Lung microvascular endothelial cell (primary cell): ENCODE measurements at regions not wholly inside any gene's neighbourhood (a gene's known extent, or its start where the extent isn't known, plus 50 kb on each side); places are given as distances from the start of the nearest gene placed in this dataset.

Experiments used
- DNase-seq, 2 donors: peaks; one replicate each; pipeline versions ENCODE4 v3.0.0 to v3.0.0-alpha.2; 2010; ENCODE audit warnings: low read depth in 2 of 2

DNA sequence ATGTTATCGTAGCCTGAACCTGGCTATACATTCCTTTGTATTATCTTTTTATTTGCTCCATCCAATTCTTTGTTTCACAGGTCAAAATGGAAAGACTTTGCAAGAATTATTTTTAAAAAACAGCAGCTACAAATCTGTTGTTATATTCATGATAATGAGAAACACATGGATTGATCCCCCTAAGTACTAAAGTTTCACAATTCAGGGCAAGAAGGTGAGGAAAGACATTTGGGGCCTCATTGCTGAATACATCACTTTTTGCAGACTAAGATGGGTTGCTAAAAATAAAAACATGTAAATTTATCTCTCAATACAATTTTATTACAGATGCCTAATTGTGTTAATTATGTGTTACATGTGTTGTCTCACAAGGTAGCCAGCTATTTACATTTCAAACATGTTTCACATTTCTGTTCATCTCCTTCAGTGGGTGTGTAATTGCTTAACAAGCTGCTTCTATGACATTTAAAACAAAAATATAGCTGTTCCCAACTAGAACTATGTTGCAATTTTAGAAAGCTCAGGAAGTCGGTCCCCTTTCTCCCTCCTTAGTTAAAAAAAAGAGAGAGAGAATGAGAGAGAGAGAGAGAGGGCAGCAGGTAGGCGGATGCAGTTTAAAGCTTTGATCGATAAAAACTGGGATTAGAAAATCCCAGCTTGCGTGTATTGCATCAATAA, 606.3 kb upstream of the FZD8 start:
- DNase-seq, result no peak

DNA sequence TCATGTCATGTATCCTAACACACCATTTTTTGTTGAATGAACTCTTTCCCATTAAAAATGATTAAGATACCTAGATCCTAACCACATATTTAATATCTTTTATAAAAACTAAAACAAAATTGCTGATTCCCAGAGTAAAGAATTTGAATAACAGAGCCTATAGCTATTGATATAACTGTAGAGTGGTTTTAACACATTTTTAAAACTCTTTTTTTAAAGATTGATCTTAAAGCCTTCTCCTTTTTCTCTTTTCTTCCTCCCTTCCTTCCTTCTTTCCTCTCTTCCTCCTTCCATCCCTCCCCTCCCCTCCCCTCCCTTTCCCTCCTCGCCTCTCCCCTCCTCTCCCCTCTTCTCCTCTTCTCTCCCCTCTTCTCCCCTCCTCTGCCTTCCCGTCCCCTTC, 605.4 kb upstream of the FZD8 start:
- no peak for DNase-seq

DNA sequence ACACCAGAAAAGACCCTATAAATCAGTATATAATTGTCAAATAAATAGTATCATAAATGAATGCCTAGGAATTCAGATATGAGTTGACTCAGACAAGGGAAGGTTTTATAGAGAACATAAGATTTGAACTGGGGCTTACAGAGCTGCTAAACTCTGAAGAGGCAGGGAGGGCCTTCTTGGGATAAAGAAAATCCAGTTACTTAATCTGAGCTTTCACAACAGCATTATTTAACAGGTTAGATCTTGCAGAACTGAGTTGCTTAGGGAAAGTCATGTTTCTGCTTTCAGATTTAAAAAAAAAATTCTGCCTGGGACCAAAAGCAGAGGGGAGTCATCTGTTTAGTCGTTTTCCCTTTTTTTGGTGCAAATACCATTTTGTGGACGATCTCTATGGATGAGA, 594.8 kb upstream of the FZD8 start:
- no peak for DNase-seq

DNA sequence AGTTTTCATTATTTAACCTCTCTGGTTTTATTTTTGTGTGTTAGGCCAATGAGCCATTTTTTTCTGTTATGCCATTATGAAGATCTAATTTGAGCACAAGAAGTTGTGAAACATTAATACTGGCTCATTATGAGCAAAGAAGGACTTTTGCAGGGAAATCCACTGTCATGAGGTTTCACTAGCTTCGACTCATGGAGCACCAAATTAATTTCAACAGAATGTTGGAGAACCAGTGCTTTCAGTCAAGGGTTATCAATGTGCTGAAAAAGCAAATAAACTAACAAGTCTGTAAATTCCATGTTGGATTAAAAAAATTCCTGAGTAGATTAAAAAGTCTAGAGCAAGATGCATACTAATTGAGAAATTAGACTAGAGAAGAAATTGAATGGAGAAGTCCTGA, 594.2 kb upstream of the FZD8 start:
- DNase-seq, result no peak

DNA sequence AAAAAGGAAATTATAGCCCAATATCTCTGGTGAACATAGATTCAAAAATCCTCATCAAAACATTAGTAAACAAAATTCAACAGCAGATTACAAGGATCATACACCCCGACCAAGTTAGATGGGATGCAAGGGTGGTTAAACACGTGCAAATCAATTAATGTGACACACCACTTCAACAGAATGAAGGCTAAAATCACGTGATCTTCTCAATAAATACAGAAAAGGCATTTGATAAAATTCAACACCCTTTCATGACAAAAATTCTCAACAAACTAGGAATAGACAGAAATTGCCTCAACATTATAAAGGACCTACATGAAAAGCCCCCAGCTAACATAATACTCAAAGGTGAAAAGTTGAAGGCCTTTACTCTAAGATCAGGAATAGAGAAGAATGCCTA, 590.8 kb upstream of the FZD8 start:
- DNase-seq, result no peak

DNA sequence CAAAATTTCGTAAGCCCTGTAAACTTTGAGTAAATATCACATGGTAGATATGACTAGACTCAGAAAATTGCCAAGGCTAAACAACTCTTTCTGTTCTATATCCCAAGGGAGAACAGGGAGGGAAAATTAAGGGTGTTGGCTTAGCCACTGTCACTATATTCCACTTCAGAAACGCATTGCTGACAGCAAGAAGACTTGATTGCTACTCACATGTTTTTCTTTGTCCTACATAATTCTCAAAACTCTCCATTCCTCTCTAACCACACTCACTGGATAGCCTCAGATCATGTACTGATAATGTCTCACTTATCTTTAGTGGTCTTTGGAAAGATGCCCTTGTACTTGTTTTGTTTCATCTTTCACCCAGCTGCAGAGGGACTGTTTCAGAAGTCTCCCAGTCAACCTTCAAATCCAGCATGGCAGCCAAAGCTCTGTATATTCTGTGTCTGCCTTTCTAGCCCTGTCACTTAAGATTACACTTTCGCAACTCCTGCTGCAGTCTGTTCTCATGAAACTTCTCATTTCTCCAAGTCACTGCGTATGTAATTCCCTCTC, 582.4 kb upstream of the FZD8 start:
- DNase-seq, result no peak

DNA sequence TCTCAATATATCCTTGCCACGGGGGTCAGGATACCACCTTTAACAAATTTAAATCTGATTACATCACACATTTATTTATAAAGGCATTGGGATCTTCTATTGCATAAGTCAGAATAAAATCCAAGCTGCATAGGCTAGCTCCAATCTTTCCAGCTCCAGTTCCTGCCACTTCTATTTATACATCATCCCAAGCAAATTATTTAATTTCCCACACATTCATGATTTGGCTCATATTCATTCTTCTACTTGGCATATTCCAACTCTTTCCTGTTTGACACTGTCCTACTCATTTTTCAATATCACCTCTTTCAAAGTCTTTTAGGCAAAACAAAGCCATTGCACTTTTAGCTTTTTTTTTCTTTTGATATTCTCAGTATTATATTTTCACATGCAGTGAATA, 579.0 kb upstream of the FZD8 start:
- peak in 1 of 2 donors; percentile 64 for DNase-seq

DNA sequence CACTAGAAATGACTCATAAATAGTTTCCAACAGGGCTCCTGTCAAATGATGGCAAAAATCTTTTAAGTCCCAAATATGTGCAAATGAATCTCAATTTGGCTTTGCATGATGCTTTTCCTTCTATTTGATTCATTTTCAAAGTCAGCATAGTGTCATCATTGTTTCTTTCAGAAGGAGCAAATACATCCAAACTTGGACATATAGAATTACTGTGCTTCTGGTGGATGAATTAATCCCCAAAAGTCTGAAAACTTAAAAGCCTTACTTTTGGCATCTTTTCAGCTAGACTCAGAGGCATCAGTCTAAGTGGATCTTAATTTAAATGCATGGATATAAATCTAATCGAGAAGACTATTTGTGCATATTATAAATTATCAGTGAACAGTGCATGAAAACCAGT, 578.1 kb upstream of the FZD8 start:
- no peak for DNase-seq

DNA sequence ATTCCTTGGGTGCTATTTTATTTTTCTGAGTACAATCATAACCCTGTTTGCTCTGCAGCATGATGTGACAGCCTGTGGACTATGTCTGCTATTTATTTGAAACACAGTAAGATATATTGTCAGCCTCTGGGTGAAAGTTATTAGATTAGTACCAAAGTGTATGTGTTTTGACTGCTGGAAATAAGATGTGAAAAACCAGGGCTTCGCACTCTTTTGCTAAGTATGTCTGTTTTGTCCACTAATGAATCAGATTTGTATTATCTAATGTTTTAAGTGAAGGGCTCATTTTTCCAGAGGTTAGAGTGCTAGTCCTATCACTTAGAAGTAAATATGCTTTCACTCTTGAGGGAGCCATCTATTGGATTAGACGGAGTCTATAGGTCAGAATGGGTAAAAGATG, 569.8 kb upstream of the FZD8 start:
- no peak for DNase-seq

DNA sequence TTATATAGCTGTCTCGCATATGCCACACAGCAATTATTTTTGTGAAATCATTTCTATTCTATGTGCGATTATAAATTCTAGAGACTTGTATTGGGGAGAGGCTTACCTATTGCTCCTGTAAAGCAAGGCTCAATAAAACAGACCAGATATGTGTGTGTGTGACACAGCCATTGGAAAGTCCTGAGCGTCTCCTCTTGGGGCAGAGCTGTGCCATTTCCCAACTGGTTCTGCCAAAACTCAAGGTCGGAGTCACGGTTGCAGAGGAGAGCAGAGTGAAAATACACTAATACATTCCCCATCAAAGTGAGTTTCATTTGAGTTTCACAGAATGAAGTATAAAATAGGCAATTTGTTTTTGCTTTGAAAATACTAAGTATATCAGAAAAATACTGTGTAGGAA, 567.4 kb upstream of the FZD8 start:
- no peak for DNase-seq

DNA sequence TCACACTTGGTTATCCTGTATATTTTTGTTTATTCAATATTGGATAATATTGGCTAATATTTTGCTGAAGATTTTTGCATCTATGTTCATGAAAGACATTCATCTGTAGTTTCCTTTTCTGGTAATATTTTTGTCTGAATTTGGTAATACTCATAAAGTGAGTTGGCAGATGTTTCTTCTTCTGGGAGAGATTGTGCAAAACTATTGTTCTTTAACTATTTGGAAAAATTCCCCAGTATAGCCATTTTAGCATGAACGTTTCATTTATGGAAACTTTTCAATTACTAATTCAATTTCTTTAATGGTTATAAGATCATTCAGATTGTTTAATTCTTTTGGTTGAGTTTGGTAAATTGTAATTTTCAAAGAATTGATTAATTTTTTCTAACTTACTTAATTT, 560.8 kb upstream of the FZD8 start:
- DNase-seq, result peak in 1 of 2 donors; percentile 24

DNA sequence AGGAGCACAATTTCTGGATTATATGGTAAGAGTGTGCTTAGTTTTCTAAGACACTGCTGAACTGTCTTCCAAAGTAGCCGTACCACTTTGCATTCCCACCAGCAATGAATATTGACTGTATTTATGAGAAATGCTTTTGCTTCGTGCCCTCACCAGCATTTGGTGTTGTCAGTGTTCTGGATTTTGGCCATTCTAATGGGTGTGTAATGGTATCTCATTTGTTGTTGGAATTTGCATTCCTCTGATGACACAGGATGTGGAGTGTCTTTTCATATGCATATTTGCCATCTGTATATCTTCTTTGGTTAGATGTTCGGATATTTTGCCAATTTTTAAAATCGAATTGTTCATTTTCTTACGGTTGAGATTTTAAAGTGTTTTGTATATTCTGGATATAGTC, 558.5 kb upstream of the FZD8 start:
- no peak for DNase-seq

DNA sequence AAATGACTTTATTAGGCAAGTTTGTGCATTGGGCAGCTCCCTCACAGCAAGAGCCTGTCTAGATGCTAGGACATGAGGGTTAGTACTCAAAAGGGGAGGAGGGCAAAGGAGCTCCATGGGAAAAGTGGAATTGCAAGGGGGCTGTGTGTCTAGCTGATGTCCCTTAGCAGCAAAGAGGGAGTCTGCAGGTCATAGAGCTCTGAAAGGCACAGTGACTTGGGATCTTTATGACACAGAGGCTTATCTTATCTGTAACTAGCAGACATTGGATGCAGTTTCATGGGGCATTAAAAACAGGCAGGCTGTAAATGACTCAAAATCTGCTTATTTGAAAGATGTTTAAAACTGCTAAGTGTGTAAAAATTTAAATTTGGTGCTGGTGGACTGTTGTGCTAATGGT, 556.2 kb upstream of the FZD8 start:
- no peak for DNase-seq

DNA sequence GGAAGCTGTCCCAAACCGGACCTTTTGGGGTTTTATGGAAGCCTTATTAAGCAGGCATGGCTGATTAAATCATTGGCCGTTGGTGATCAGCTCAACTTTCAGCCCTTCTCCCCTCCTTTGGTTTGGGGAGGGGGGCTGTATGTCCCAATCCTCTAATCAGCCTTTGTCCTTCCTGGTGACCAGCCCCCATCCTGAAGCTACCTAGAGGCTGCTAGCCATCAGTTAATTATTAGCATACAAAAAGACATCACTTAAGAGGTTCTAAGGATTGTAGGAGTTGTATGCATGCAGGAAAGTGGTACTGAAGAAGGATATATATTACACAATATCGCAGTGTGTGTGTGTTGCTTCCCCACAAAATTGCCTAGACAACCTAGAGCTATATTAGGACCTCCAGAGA, 553.3 kb upstream of the FZD8 start:
- no peak for DNase-seq

DNA sequence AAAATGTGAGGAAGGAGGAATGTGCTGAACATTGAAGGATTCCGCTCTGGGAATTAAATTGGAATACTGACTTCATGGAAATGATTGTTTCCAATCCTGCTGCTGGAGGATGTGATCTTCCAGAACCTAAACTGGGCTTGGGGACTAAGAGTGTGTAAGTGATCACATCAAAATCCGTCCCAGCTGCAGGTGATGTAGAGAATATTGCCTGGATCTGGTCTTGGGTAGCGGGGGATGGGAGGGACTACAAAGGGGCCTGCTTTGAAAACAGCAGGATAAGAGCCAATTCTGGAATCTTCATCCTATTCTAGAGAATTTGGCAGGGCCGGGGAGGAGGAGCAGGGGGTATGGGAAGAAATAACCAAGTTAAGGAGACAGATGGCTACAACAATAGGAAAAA, 552.2 kb upstream of the FZD8 start:
- DNase-seq, result no peak

DNA sequence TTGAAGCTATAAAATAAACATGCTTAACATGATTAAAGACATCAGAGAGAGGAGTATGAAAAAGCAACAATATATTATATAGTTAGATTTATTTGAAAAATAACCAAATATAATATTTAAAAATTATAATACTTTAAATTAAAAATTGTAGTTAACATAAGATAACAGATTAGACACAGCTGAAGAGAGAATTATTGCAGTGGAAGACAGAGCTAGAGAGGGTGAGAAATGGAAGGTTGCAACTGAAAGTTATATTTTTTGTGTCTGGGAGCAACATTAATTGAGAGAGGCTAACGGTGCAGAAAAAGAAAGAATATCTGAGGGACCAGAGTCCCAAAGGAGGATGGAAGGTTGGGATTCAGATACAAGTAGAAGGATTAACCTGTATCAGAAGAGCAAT, 548.9 kb upstream of the FZD8 start:
- DNase-seq, result no peak

DNA sequence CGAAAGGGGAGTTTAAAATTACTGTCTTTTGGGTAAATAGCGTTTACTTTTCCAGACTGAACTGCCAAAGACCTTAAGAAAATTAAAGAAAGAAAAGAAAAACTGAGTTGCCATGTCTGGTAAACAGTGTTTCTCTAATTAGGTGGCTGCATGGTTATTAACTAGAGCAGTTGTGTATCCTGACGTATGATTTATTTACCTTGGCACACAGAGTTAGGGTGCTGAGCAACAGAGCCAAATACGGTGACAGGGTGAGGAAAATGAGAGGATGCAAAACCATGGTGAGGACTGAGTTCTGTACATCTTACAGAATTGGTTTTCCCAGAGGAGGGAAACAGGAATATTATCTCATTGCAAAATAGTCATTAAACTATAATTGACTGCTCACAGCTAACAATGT, 546.4 kb upstream of the FZD8 start:
- peak in 1 of 2 donors; percentile 20 for DNase-seq

DNA sequence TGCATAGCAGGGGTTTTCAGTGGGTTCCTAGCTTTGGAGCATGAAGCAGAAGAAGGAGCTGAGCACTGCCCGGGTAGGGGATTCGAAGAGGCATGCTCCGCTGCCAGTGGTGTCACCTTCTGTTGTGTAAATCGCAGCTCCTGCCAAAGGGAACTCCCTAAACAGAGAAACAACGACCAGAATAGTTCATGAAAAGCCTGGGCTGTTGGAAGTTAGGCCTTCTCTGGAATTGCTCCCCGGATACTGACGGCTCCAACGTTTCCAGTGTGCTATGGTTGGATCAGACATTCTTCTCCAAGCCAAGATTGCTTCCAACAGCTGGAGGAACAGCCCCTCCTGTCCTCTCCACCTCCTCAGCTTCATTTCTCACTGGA, 546.0 kb upstream of the FZD8 start:
- no peak for DNase-seq

DNA sequence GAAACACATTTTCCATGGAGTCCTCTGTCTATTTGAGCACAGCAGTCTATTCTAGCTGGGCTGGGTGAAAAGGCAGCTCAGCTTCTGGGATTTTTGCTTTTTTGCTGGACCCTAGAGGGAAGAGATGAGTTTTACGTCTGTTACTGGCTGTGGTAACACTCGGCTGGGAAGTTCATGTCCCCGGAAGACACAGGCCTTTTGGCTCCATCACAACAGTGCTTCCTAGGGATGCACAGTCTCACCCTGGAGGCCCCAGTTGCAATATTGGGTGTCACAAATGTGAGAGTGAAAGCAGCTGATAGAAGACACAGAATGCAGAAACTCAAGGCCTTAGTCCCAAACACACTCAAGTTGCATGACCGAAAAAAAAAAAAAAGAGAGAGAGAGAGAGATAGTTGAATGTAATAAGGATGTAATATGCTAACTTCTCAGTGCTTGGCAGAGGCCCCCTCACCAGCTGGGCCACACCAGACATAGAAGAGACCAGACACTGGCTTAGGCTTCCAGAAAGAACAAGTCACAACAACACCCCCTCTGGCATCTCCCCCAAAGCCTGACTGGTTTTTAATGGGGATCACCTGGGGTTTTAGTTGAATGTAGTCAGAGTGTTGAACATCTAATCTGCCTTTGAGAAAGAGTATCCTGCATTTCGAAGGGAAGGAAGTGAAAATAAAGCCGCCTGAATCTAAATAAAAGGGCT, 545.4 kb upstream of the FZD8 start:
- DNase-seq, result no peak

DNA sequence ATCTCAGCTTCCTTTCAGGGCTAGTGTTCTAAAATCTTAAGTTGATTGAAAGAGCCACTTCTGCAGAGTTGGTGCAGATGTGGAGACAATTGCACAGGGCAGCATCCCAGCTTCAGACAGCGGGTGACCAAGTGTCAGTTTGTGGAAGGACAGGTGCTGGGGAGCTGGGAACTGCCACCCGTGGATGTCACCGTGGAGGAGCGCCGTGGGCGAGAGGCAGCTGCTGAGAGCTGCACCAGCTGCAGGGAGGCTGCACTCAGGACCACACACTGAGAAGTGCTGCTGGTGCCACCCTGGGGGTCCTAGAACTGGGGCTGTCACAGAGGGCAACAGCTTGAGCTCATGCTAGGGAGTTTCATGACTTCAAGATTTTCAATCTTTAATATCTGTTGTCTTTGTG, 543.0 kb upstream of the FZD8 start:
- DNase-seq, result no peak

DNA sequence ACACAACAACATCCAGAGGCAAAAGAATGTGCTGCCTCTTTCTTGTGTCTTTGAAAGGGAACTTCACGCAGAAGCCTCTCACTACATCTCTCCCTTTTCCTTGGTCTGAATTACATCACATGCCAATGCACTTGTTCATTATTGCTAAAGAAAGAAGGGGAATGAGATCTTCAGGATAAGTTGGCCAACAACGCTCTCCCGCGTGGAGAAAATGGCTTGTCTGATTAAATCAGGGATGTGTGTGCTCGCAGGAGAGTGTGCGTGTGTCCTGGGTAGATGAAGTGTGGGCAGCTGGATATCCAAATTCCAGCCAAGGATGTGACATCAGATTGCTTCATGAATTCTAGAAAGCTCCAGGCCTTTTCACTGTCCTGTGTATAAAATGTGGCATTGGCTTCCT, 541.6 kb upstream of the FZD8 start:
- DNase-seq, result no peak

DNA sequence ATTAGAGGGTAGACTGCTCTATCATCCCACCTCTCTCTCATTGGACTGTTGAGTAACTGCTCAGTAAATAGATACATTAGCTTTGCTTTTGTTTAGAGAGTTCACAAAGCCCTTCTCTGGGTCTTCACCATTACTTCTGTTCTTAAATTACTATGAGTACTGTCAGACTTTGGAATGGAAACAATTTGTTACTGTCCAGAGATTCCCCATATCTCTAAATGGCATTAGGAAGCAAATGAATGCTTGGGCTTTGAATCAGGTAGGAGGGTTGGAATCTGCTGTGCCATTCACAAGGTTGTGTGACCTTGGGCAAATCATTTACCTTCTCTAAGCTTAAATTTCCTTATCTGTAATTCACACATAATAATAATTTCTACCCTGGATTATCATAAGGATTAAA, 541.0 kb upstream of the FZD8 start:
- DNase-seq, result no peak

DNA sequence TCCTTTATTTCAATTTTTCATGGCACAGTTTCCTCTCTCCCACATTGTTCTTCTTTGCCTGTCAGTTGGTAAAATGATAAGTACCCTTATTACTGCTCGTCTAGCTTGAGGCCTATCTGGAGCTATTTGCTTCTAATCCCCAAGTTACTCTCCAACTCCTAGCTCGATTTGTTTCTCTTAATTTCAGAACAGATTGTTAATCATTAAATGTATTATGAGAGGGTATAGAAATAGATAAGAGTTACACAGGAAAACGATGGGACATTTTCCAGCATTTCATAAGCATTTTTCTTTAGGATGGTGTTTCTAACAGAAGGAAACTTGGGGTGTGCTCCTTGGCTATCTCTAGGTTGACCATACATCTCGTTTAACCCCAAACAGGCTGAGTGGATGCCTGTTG, 540.5 kb upstream of the FZD8 start:
- no peak for DNase-seq
